HepG2 (cell line): ENCODE measurements at regions not wholly inside any gene's neighbourhood (a gene's known extent, or its start where the extent isn't known, plus 50 kb on each side); places are given as distances from the start of the nearest gene placed in this dataset.

Experiments
- ATAC-seq: fragments of 200-7000 bp; cut with Tn5 transposase; 3 replicates; pipeline ENCODE4 v1.9.1; 2020; ENCODE audit warnings: mild to moderate bottlenecking, moderate library complexity
- BruUV-seq: library from RNA; stranded (reverse); fragments of 400-500 nt; replicated peaks from 2 replicates; lab custom pipeline; 2021; lab: Mats Ljungman, UMichigan
- CTCF ChIA-PET: fragments of 300-600 bp; formaldehyde crosslinking; extraction: SDS; loops from one replicate; lab custom pipeline; 2021; ENCODE audit warnings: low total read pairs, inconsistent platforms, low intra/inter-chr PET ratio; lab: Yijun Ruan, JAX
- POLR2A ChIA-PET: fragments of 350-600 bp; sonication (Branson Sonifier 250); formaldehyde crosslinking; loops from one replicate; lab custom pipeline; 2020; ENCODE audit warnings: antibody characterized with exemption, inconsistent platforms; lab: Yijun Ruan, JAX
- DNase-seq: peaks from one replicate; pipeline ENCODE4 v3.0.0-alpha.2; 2015; ENCODE audit warnings: low spot score
- FAIRE-seq: peaks from 3 replicates; lab custom pipeline; 2011; peaks lifted over from hg19 to GRCh38; lab: Jason Lieb, UNC
- H2AFZ ChIP-seq: one replicate; pipeline ENCODE4 v1.6.1; 2011; ENCODE audit warnings: low read length, inconsistent platforms
- H3K27ac ChIP-seq: fragments of 300-600 bp; 3 replicates; pipeline ENCODE4 v1.8.0; 2011; ENCODE audit warnings: mixed run types, mild to moderate bottlenecking, mixed read lengths, low read length, inconsistent platforms; ENCODE audit not compliant: insufficient read depth; ENCODE audit errors: extremely low read length
- H3K27me3 ChIP-seq, 2 experiments: fragments of 200-600 bp in 1 of 2; 2 replicates in 1 of 2; 3 replicates in 1 of 2; pipeline versions ENCODE4 v1.6.0 to v1.8.0; 2011; ENCODE audit warnings: low read length in 2 of 2, mild to moderate bottlenecking in 2 of 2, moderate library complexity in 2 of 2, inconsistent platforms in 1 of 2; ENCODE audit not compliant: insufficient read depth in 2 of 2, control insufficient read depth in 1 of 2
- H3K36me3 ChIP-seq, 2 experiments: fragments of 200-600 bp in 1 of 2; replicated peaks in 1 of 2; 2 replicates in 1 of 2; 3 replicates in 1 of 2; pipeline versions ENCODE4 v1.5.1 to v1.8.0; 2011; ENCODE audit warnings: low read length in 2 of 2, inconsistent platforms in 1 of 2; ENCODE audit not compliant: insufficient read depth in 2 of 2, control insufficient read depth in 1 of 2
- H3K4me1 ChIP-seq: 2 replicates; pipeline ENCODE4 v1.5.1; 2012; ENCODE audit warnings: low read length, inconsistent platforms; ENCODE audit not compliant: insufficient read depth
- H3K4me2 ChIP-seq: 2 replicates; pipeline ENCODE4 v1.6.0; 2011; ENCODE audit warnings: low read depth, low read length, inconsistent platforms
- H3K4me3 ChIP-seq, 3 experiments: fragments of 200-600 bp in 1 of 3; sonication (generic), shearing (Covaris generic) in 1 of 3; replicated peaks in 1 of 3; 2 replicates each; pipeline ENCODE4 v1.5.1; 2011 to 2016; ENCODE audit warnings: low read length in 3 of 3, inconsistent platforms in 2 of 3, low read depth in 2 of 3, mild to moderate bottlenecking in 2 of 3, control low read depth in 1 of 3, mixed read lengths in 1 of 3; ENCODE audit not compliant: insufficient read depth in 1 of 3
- H3K79me2 ChIP-seq: one replicate; pipeline ENCODE4 v1.6.1; 2011; ENCODE audit warnings: low read length, inconsistent platforms; ENCODE audit not compliant: insufficient read depth
- H3K9ac ChIP-seq: 2 replicates; pipeline ENCODE4 v1.6.0; 2011; ENCODE audit warnings: mild to moderate bottlenecking, low read depth, low read length, inconsistent platforms; ENCODE audit not compliant: insufficient read depth
- H3K9me3 ChIP-seq: 2 replicates; pipeline ENCODE4 v1.5.1; 2012; ENCODE audit warnings: mild to moderate bottlenecking, low read length
- H4K20me1 ChIP-seq: 2 replicates; pipeline ENCODE4 v1.6.0; 2011; ENCODE audit warnings: inconsistent platforms, mild to moderate bottlenecking, low read length, moderate library complexity; ENCODE audit not compliant: insufficient read depth
- ARID2 ChIP-seq: sonication (generic); formaldehyde crosslinking; IDR thresholded peaks from 2 replicates; pipeline ENCODE4 v1.8.1; 2022; ENCODE audit warnings: mild to moderate bottlenecking, missing genetic modification reagents, borderline replicate concordance
- BRF2 ChIP-seq: sonication (generic); formaldehyde crosslinking; IDR thresholded peaks from 2 replicates; pipeline ENCODE4 v1.8.1; 2022; ENCODE audit warnings: mild to moderate bottlenecking, missing genetic modification reagents
- HMGXB4 ChIP-seq, 2 experiments: sonication (generic) in 1 of 2; formaldehyde crosslinking in 1 of 2; IDR thresholded peaks; 2 replicates each; pipeline versions ENCODE4 v1.4.0 to v1.6.1; 2018 to 2020; ENCODE audit warnings: missing genetic modification reagents in 2 of 2, borderline replicate concordance in 1 of 2, low read depth in 1 of 2, mild to moderate bottlenecking in 1 of 2, missing biosample characterization in 1 of 2
- MTF2 ChIP-seq: sonication (generic); formaldehyde crosslinking; IDR thresholded peaks from 2 replicates; pipeline ENCODE4 v1.5.0; 2020; ENCODE audit warnings: missing genetic modification reagents, borderline replicate concordance
- MYC ChIP-seq: sonication (generic); formaldehyde crosslinking; IDR thresholded peaks from 2 replicates; pipeline ENCODE4 v1.9.0; 2021; ENCODE audit warnings: missing genetic modification reagents, borderline replicate concordance
- NR0B2 ChIP-seq: sonication (generic); formaldehyde crosslinking; IDR thresholded peaks from 2 replicates; pipeline ENCODE4 v1.4.0; 2020; ENCODE audit warnings: mild to moderate bottlenecking, missing genetic modification reagents
- PHF20 ChIP-seq: sonication (generic); formaldehyde crosslinking; IDR thresholded peaks from 2 replicates; pipeline ENCODE4 v1.5.0; 2020; ENCODE audit warnings: mild to moderate bottlenecking, missing genetic modification reagents
- SCMH1 ChIP-seq: sonication (generic); formaldehyde crosslinking; IDR thresholded peaks from 2 replicates; pipeline ENCODE4 v1.9.0; 2021; ENCODE audit warnings: missing genetic modification reagents, mild to moderate bottlenecking, borderline replicate concordance
- TMF1 ChIP-seq: sonication (generic); formaldehyde crosslinking; IDR thresholded peaks from 2 replicates; pipeline ENCODE4 v1.8.1; 2022; ENCODE audit warnings: low read depth, missing genetic modification reagents
- TRIM22 ChIP-seq: fragments of 450-650 bp; IDR thresholded peaks from 2 replicates; pipeline ENCODE4 v1.6.1; 2017
- TSC22D2 ChIP-seq: sonication (generic); formaldehyde crosslinking; IDR thresholded peaks from 2 replicates; pipeline ENCODE4 v1.5.1; 2020; ENCODE audit warnings: missing genetic modification reagents, mild to moderate bottlenecking, borderline replicate concordance
- ZBTB7A ChIP-seq: sonication (generic); formaldehyde crosslinking; IDR thresholded peaks from 2 replicates; pipeline ENCODE4 v1.8.0; 2022; ENCODE audit warnings: mild to moderate bottlenecking, missing genetic modification reagents
- ZFP1 ChIP-seq: IDR thresholded peaks from 2 replicates; pipeline ENCODE4 v1.6.1; 2016
- ZNF121 ChIP-seq: sonication (generic); formaldehyde crosslinking; IDR thresholded peaks from 2 replicates; pipeline ENCODE4 v1.5.0; 2020; ENCODE audit warnings: mild to moderate bottlenecking, missing genetic modification reagents
- ZNF138 ChIP-seq: sonication (generic); formaldehyde crosslinking; IDR thresholded peaks from 2 replicates; pipeline ENCODE4 v1.5.0; 2020; ENCODE audit warnings: mild to moderate bottlenecking, low read depth, missing genetic modification reagents
- ZNF614 ChIP-seq: IDR thresholded peaks from 2 replicates; pipeline ENCODE4 v1.6.1; 2018; ENCODE audit warnings: missing biosample characterization, missing genetic modification reagents, inconsistent platforms, borderline replicate concordance
- ZSCAN12 ChIP-seq: sonication (generic); formaldehyde crosslinking; IDR thresholded peaks from 2 replicates; pipeline ENCODE4 v1.9.0; 2021; ENCODE audit warnings: mild to moderate bottlenecking, missing genetic modification reagents
- WGBS: methylation state at CpG from one replicate; pipeline ENCODE4 v1.1.6; 2017; ENCODE audit warnings: low lambda C conversion rate; 5-methylcytosine and 5-hydroxymethylcytosine counted together
- in situ Hi-C: cut with HindIII; loops from 2 replicates; pipeline ENCODE4 v1.10.0; 2017; ENCODE audit warnings: low pct_unique_long_range_greater_than_20kb; ENCODE audit not compliant: extremely low pct_ligation_motif_present
- intact Hi-C: fragments of 100-400 bp; cut with micrococcal nuclease; formaldehyde crosslinking; loops from one replicate; pipeline ENCODE4 v1.10.0; 2022; ENCODE audit not compliant: unreplicated experiment

GRCh38 chr2:146992466-146992865, 852.4 kb upstream of the ACVR2A start:
- Histone ChIP-seq H3K9ac (no peak overlapping the region), H3K9me3 (no peaks in the 10 kb centered on the region), H3K27me3 (no peaks in the 10 kb centered on the region), H3K36me3 (no peaks in the 10 kb centered on the region), H3K4me2 (no peak overlapping the region), H3K27ac (no peak overlapping the region), H3K4me1 (no peaks in the 10 kb centered on the region), H3K4me3 (no peak overlapping the region), H3K79me2 (no peaks in the 10 kb centered on the region), H4K20me1 (no peaks in the 10 kb centered on the region), H2AFZ (no peak overlapping the region)
- 2% methylated on average over 2 of the region's 2 CpGs for WGBS
- ATAC-seq (no peak), FAIRE-seq (no peak), DNase-seq (no peak)
- intact Hi-C loops: no loop called here
- ChIA-PET CTCF (no interaction called here), POLR2A (no interaction called here)
- BruUV-seq: no TSS peak
- in situ Hi-C loops: no loop called here
- TF ChIP-seq ZFP1: no peak
- TF ChIP-seq PHF20 (CRISPR knock-in tag): no peak
- no peak for TF ChIP-seq MYC (CRISPR knock-in tag)
- no peak for TF ChIP-seq NR0B2 (CRISPR knock-in tag)
- no peak for TF ChIP-seq ZNF138 (CRISPR knock-in tag)
- TF ChIP-seq ARID2: no peak
- no peak for TF ChIP-seq ZBTB7A (CRISPR knock-in tag)
- no peak for TF ChIP-seq MTF2
- TF ChIP-seq ZNF614 (CRISPR knock-in tag): no peak
- TF ChIP-seq TMF1 (CRISPR knock-in tag): no peak
- no peak for TF ChIP-seq ZSCAN12 (CRISPR knock-in tag)
- no peak for TF ChIP-seq ZNF121 (CRISPR knock-in tag)
- no peak for TF ChIP-seq TRIM22
- no peak for TF ChIP-seq BRF2 (CRISPR knock-in tag)
- no peak for TF ChIP-seq TSC22D2 (CRISPR knock-in tag)
- no peak for TF ChIP-seq SCMH1
- no peak for TF ChIP-seq HMGXB4 (CRISPR knock-in tag; IDR thresholded peaks at IDR 0.05; ENCODE audit: borderline replicate concordance in 1 of 2, low read depth in 1 of 2)
